ENCODE measurements at regions not wholly inside any gene's neighbourhood (a gene's known extent, or its start where the extent isn't known, plus 50 kb on each side); places are given as distances from the start of the nearest gene placed in this dataset.

- Mint-ChIP-seq H3K36me3 (ENCODE audit: low read depth) (no peaks in the 10 kb centered on the region), H3K4me3 (no peak overlapping the region), H3K27me3 (no peaks in the 10 kb centered on the region), H3K9me3 (no peaks in the 10 kb centered on the region), H3K27ac (no peak overlapping the region), H3K4me1 (ENCODE audit: low read depth) (peaks cover 22% of the 10 kb centered on the region)
- TF ChIP-seq CTCF (IDR thresholded peaks at IDR 0.05), result no peak
- intact Hi-C loops (cut with micrococcal nuclease), result no loop called here
- POLR2A ChIA-PET, result interaction anchor here (1.1 kb wide), 1 partner anchor 14 kb away, joined by 4 read pairs; no protein-coding TSS in a partner anchor
- CTCF ChIA-PET, result interaction anchor here (1.2 to 7.3 kb wide), 5 partner anchors 19 to 68 kb away, joined by 3 to 75 read pairs (median 4); no protein-coding TSS in a partner anchor
- DNase-seq (no peak), ATAC-seq (no peak)
These were observed 51.2 kb upstream of the TCF7 start for GRCh38 chr5:134063188-134063820.

- no peak for ATAC-seq
- Mint-ChIP-seq H3K27ac (no peak overlapping the region), H3K36me3 (ENCODE audit: low read depth) (no peaks in the 10 kb centered on the region), H3K27me3 (no peaks in the 10 kb centered on the region), H3K9me3 (no peaks in the 10 kb centered on the region), H3K4me1 (ENCODE audit: low read depth) (peaks cover 17% of the 10 kb centered on the region), H3K4me3 (no peak overlapping the region)
- ChIA-PET CTCF (interaction anchor here (0.7 to 3.3 kb wide), 5 partner anchors 9 to 43 kb away, joined by 3 to 16 read pairs (median 4); no protein-coding TSS in a partner anchor), POLR2A (interaction anchor here (0.6 to 1.4 kb wide), 6 partner anchors 9 to 69 kb away, joined by 3 read pairs; no protein-coding TSS in a partner anchor)
- no peak for DNase-seq
- no peak for TF ChIP-seq CTCF (IDR thresholded peaks at IDR 0.05)
- intact Hi-C loops (cut with micrococcal nuclease), result no loop called here
These were observed 54.6 kb upstream of the TCF7 start for GRCh38 chr5:134059758-134060495.

GRCh38 chr5:134055015-134055414 is 50.2 kb upstream of the VDAC1 start:
- CTCF ChIA-PET, result interaction anchor here (1.4 to 25.4 kb wide), 4 partner anchors 11 to 85 kb away, joined by 4 to 1049 read pairs (median 12); no protein-coding TSS in a partner anchor
- intact Hi-C loops (cut with micrococcal nuclease), result no loop called here
- no peak for DNase-seq
- Mint-ChIP-seq H3K27me3 (no peaks in the 10 kb centered on the region), H3K27ac (no peak overlapping the region), H3K36me3 (ENCODE audit: low read depth) (no peaks in the 10 kb centered on the region), H3K4me3 (no peak overlapping the region), H3K4me1 (ENCODE audit: low read depth) (peaks cover 42% of the 10 kb centered on the region), H3K9me3 (no peaks in the 10 kb centered on the region)
- ATAC-seq, result no peak
- POLR2A ChIA-PET, result interaction anchor here (0.6 to 2.0 kb wide), 3 partner anchors 15 to 47 kb away, joined by 3 to 5 read pairs (median 4); no protein-coding TSS in a partner anchor
- no peak for TF ChIP-seq CTCF (IDR thresholded peaks at IDR 0.05)
